ENCODE measurements at regions not wholly inside any gene's neighbourhood (a gene's known extent, or its start where the extent isn't known, plus 50 kb on each side); places are given as distances from the start of the nearest gene placed in this dataset.

GRCh38 chr6:134846031-134846430 lies 103.9 kb downstream of the ALDH8A1 start:
- Histone ChIP-seq H3K27ac (no peak overlapping the region), H3K4me3 (no peak overlapping the region), H3K36me3 (no peaks in the 10 kb centered on the region), H3K27me3 (no peaks in the 10 kb centered on the region), H3K9me3 (no peaks in the 10 kb centered on the region), H3K4me1 (no peaks in the 10 kb centered on the region)
- no peak for DNase-seq (ENCODE audit: low spot score in 2 of 2)
- TF ChIP-seq POLR2A (IDR thresholded peaks at IDR 0.05) = no peak
- no peak for TF ChIP-seq POLR2AphosphoS5 (IDR thresholded peaks at IDR 0.05)
- TF ChIP-seq EP300 (IDR thresholded peaks at IDR 0.05) = no peak
- no peak for TF ChIP-seq CTCF (IDR thresholded peaks at IDR 0.05)
- 81% methylated on average over 7 of the region's 7 CpGs for WGBS

DNA sequence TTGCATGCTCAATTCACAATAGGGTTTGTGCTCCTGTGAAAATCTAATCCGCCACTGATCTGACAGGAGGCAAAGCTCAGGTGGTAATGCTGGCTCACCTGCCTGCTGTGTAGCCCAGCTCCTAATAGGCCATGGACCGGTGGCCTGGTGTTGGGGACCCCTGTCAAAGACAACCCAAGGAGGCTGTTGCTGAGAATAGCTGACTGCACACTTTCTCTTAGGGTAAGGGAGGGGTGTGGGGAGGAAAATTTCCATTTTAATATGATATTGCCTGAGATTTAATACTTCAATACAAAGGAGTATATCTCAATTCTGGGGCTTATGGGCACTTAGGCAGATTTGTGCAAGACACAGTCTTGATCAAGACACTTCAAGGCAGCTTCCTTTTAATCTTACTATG lies 105.8 kb downstream of the ALDH8A1 start:
- Histone ChIP-seq H3K36me3 (no peaks in the 10 kb centered on the region), H3K27me3 (no peaks in the 10 kb centered on the region), H3K4me1 (no peaks in the 10 kb centered on the region), H3K27ac (no peak overlapping the region), H3K9me3 (no peaks in the 10 kb centered on the region), H3K4me3 (no peak overlapping the region)
- 100% methylated on average over 2 of the region's 2 CpGs for WGBS
- no peak for DNase-seq (ENCODE audit: low spot score in 2 of 2)
- no peak for TF ChIP-seq POLR2AphosphoS5 (IDR thresholded peaks at IDR 0.05)
- TF ChIP-seq CTCF (IDR thresholded peaks at IDR 0.05) = no peak
- TF ChIP-seq EP300 (IDR thresholded peaks at IDR 0.05) = no peak
- no peak for TF ChIP-seq POLR2A (IDR thresholded peaks at IDR 0.05)

DNA sequence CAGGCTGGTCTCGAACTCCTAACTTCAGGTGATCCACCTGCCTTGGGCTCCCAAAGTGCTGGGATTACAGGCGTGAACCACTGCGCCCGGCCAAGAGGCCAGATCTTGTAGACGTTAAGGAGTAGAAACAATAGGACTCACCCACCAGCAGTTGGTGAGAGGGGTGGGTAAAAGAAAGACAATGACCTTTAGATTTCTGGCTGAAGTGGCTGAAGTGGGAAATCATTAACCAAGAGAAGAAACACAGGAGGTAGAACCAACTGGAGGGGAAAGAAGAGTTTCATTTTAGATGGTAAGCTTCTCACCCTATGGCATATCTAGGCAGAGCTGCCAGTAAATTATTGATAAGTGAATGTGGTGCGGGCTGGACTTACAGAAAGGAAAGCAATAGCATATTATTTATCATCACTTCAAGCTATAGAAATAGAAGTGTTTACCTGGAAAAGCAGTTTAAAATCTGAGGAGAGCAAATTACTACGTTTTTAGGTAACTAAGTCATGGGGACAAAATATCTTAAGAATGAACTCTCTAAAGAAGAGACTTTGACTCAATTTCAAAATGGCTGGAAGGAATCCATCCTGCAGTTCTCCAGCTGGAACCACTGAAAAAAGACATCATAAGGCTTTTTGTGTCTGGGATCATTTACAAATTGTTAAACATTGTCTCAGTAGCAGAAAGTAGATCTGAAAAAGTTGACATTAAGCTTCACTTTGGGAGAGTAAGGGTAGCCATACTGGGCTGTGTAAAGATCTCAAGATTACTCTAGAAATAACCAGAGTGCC lies 109.6 kb downstream of the ALDH8A1 start:
- no peak for DNase-seq (ENCODE audit: low spot score in 2 of 2)
- no peaks in the 10 kb centered on the region for H3K27me3 ChIP-seq
- no peak overlapping the region for H3K27ac ChIP-seq
- H3K9me3 ChIP-seq = no peaks in the 10 kb centered on the region
- no peak overlapping the region for H3K4me3 ChIP-seq
- H3K36me3 ChIP-seq = no peaks in the 10 kb centered on the region
- 87% methylated on average over 7 of the region's 7 CpGs for WGBS
- no peaks in the 10 kb centered on the region for H3K4me1 ChIP-seq
- TF ChIP-seq EP300 (IDR thresholded peaks at IDR 0.05) (no peak), POLR2A (IDR thresholded peaks at IDR 0.05) (no peak), POLR2AphosphoS5 (IDR thresholded peaks at IDR 0.05) (no peak), CTCF (IDR thresholded peaks at IDR 0.05) (no peak)

GRCh38 chr6:134835993-134836392 lies 113.9 kb downstream of the ALDH8A1 start:
- 52% methylated on average over 2 of the region's 2 CpGs for WGBS
- H3K4me3 ChIP-seq = no peak overlapping the region
- no peaks in the 10 kb centered on the region for H3K36me3 ChIP-seq
- no peak for DNase-seq (ENCODE audit: low spot score in 2 of 2)
- H3K27ac ChIP-seq = no peak overlapping the region
- no peaks in the 10 kb centered on the region for H3K4me1 ChIP-seq
- no peak for TF ChIP-seq POLR2AphosphoS5 (IDR thresholded peaks at IDR 0.05)
- no peak for TF ChIP-seq CTCF (IDR thresholded peaks at IDR 0.05)
- no peak for TF ChIP-seq EP300 (IDR thresholded peaks at IDR 0.05)
- no peak for TF ChIP-seq POLR2A (IDR thresholded peaks at IDR 0.05)
- no peaks in the 10 kb centered on the region for H3K9me3 ChIP-seq
- H3K27me3 ChIP-seq = no peaks in the 10 kb centered on the region

GRCh38 chr6:134830940-134831339 lies 119.0 kb downstream of the ALDH8A1 start:
- WGBS = 61% methylated on average over 2 of the region's 2 CpGs
- H3K27me3 ChIP-seq = no peaks in the 10 kb centered on the region
- H3K4me3 ChIP-seq = no peak overlapping the region
- H3K36me3 ChIP-seq = no peaks in the 10 kb centered on the region
- H3K9me3 ChIP-seq = no peaks in the 10 kb centered on the region
- H3K4me1 ChIP-seq = peaks cover 18% of the 10 kb centered on the region
- TF ChIP-seq POLR2AphosphoS5 (IDR thresholded peaks at IDR 0.05) (no peak), EP300 (IDR thresholded peaks at IDR 0.05) (no peak), CTCF (IDR thresholded peaks at IDR 0.05) (no peak), POLR2A (IDR thresholded peaks at IDR 0.05) (no peak)
- no peak for DNase-seq (ENCODE audit: low spot score in 2 of 2)
- H3K27ac ChIP-seq = no peak overlapping the region

Measured in suprapubic skin (tissue), 4 donors.